Activated CD4-positive, alpha-beta memory T cell treated with anti-CD3 and anti-CD28 coated beads, Interleukin-2, amount 10 ng/mL, durations not matched to agents 7 days and 5 days (primary cell): ENCODE measurements at regions not wholly inside any gene's neighbourhood (a gene's known extent, or its start where the extent isn't known, plus 50 kb on each side); places are given as distances from the start of the nearest gene placed in this dataset.

ENCODE experiments used
- CTCF ChIA-PET: fragments of 350-600 bp; sonication (Branson Sonifier 250); formaldehyde crosslinking; loops from one replicate; lab custom pipeline; 2021; ENCODE audit warnings: antibody characterized with exemption, inconsistent platforms; lab: Charles Lee
- POLR2A ChIA-PET: fragments of 350-600 bp; sonication (Branson Sonifier 250); formaldehyde crosslinking; loops from one replicate; lab custom pipeline; 2021; ENCODE audit warnings: antibody characterized with exemption; lab: Charles Lee
- DNase-seq: peaks from one replicate; pipeline ENCODE4 v3.0.0-alpha.2; 2020
- H3K27ac Mint-ChIP-seq: one replicate; pipeline ENCODE4 v1.8.0; 2021; ENCODE audit warnings: mild to moderate bottlenecking, mixed read lengths
- H3K27me3 Mint-ChIP-seq: one replicate; pipeline ENCODE4 v1.8.0; 2021; ENCODE audit warnings: mixed read lengths
- H3K36me3 Mint-ChIP-seq: one replicate; pipeline ENCODE4 v1.8.0; 2021; ENCODE audit warnings: low read depth, mixed read lengths
- H3K4me1 Mint-ChIP-seq: one replicate; pipeline ENCODE4 v1.8.0; 2021; ENCODE audit warnings: mixed read lengths
- H3K4me3 Mint-ChIP-seq: one replicate; pipeline ENCODE4 v1.8.0; 2021; ENCODE audit warnings: mild to moderate bottlenecking, mixed read lengths
- H3K9me3 Mint-ChIP-seq: one replicate; pipeline ENCODE4 v1.8.0; 2021; ENCODE audit warnings: mixed read lengths

- Mint-ChIP-seq H3K9me3 (peaks cover 7% of the 10 kb centered on the region), H3K4me3 (no peak overlapping the region), H3K27me3 (no peaks in the 10 kb centered on the region), H3K36me3 (no peaks in the 10 kb centered on the region), H3K4me1 (no peaks in the 10 kb centered on the region), H3K27ac (no peak overlapping the region)
- POLR2A ChIA-PET: no interaction called here
- DNase-seq: no peak
- CTCF ChIA-PET: no interaction called here
Observed at GRCh38 chr5:106195679-106196474, 1474.9 kb downstream of the EFNA5 start.

GRCh38 chr5:106189121-106189809 is 1481.5 kb downstream of the EFNA5 start:
- ChIA-PET POLR2A (no interaction called here), CTCF (no interaction called here)
- H3K27me3 Mint-ChIP-seq: no peaks in the 10 kb centered on the region
- no peaks in the 10 kb centered on the region for H3K4me1 Mint-ChIP-seq
- no peak for DNase-seq
- H3K9me3 Mint-ChIP-seq: peaks cover 5% of the 10 kb centered on the region
- H3K36me3 Mint-ChIP-seq: no peaks in the 10 kb centered on the region
- no peak overlapping the region for H3K4me3 Mint-ChIP-seq
- no peak overlapping the region for H3K27ac Mint-ChIP-seq

DNA sequence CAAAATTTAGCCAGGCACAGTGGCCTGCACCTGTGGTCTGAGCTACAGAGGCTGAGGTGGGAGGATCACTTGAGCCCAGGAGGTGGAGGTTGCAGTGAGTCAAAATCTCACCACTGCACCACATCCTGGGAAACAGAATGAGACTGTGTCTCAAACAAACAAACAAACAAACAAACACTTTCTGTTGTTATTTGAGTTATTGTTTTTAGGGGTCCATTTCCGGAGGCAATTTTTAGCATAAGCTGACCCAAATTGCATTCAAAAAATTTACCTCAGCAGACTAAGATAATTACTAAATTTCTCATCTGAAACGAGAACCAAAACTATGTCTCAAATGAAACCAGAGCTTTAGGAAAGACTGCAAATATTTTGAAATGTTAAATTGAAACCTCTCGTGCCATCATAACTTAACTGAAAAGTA is 1485.1 kb downstream of the EFNA5 start:
- H3K27me3 Mint-ChIP-seq: no peaks in the 10 kb centered on the region
- CTCF ChIA-PET: no interaction called here
- POLR2A ChIA-PET: no interaction called here
- no peak for DNase-seq
- H3K4me3 Mint-ChIP-seq: no peak overlapping the region
- H3K9me3 Mint-ChIP-seq: peaks cover 2% of the 10 kb centered on the region
- H3K27ac Mint-ChIP-seq: no peak overlapping the region
- no peaks in the 10 kb centered on the region for H3K4me1 Mint-ChIP-seq
- H3K36me3 Mint-ChIP-seq: no peaks in the 10 kb centered on the region

DNA sequence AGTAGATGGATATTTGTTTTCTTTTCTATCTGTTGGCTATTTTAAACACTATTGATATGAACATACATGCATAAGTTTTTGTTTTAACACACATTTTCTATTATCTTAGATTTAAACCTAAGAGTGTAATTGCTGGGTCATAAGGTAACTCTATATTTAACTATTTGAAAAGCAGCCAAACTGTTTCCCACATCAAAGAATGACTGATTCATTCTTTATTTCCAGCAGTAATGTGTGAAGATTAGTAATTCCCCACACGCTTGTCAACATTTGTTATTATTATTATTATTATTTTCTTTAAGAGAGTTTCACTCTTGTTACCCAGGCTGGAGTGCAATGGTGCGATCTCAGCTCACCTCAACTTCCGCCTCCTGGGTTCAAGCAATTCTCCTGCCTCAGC is 1495.8 kb downstream of the EFNA5 start:
- Mint-ChIP-seq H3K4me1 (no peaks in the 10 kb centered on the region), H3K4me3 (no peak overlapping the region), H3K36me3 (no peaks in the 10 kb centered on the region), H3K27me3 (no peaks in the 10 kb centered on the region), H3K9me3 (no peaks in the 10 kb centered on the region), H3K27ac (no peak overlapping the region)
- no peak for DNase-seq
- POLR2A ChIA-PET: no interaction called here
- CTCF ChIA-PET: no interaction called here

GRCh38 chr5:106172681-106173532 is 1497.8 kb downstream of the EFNA5 start:
- CTCF ChIA-PET: no interaction called here
- Mint-ChIP-seq H3K27me3 (no peaks in the 10 kb centered on the region), H3K4me1 (no peaks in the 10 kb centered on the region), H3K4me3 (no peak overlapping the region), H3K36me3 (no peaks in the 10 kb centered on the region), H3K27ac (no peak overlapping the region), H3K9me3 (no peaks in the 10 kb centered on the region)
- no peak for DNase-seq
- POLR2A ChIA-PET: no interaction called here

GRCh38 chr5:106171708-106172107 is 1499.0 kb downstream of the EFNA5 start:
- DNase-seq: no peak
- no peaks in the 10 kb centered on the region for H3K36me3 Mint-ChIP-seq
- H3K4me3 Mint-ChIP-seq: no peak overlapping the region
- POLR2A ChIA-PET: no interaction called here
- no peak overlapping the region for H3K27ac Mint-ChIP-seq
- no peaks in the 10 kb centered on the region for H3K27me3 Mint-ChIP-seq
- H3K9me3 Mint-ChIP-seq: no peaks in the 10 kb centered on the region
- no peaks in the 10 kb centered on the region for H3K4me1 Mint-ChIP-seq
- CTCF ChIA-PET: no interaction called here

- no peaks in the 10 kb centered on the region for H3K36me3 Mint-ChIP-seq
- ChIA-PET CTCF (no interaction called here), POLR2A (no interaction called here)
- H3K27ac Mint-ChIP-seq: no peak overlapping the region
- no peaks in the 10 kb centered on the region for H3K27me3 Mint-ChIP-seq
- no peaks in the 10 kb centered on the region for H3K9me3 Mint-ChIP-seq
- DNase-seq: no peak
- no peaks in the 10 kb centered on the region for H3K4me1 Mint-ChIP-seq
- H3K4me3 Mint-ChIP-seq: no peak overlapping the region
Observed at GRCh38 chr5:106171132-106171531, 1499.6 kb downstream of the EFNA5 start.

DNA sequence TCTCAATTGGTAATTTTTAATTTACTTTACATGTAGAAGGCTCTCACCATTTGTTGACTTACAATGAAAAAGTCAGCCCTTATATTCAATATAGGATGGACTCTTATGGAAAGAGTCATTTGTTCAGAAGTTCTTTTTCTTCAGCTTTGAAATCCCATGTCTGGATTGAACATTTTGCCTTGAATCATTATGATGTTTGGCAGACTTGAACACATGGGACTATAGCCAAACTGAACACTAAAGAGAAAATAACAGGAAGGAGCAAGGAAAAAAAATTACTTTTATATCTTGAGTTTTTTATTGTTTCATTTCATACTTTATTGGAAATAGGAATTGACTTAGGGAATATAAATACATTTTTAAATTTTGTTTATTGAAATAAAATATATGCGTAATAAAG is 1503.0 kb downstream of the EFNA5 start:
- no peak overlapping the region for H3K27ac Mint-ChIP-seq
- no peaks in the 10 kb centered on the region for H3K4me1 Mint-ChIP-seq
- no peak overlapping the region for H3K4me3 Mint-ChIP-seq
- no peak for DNase-seq
- H3K36me3 Mint-ChIP-seq: no peaks in the 10 kb centered on the region
- ChIA-PET CTCF (no interaction called here), POLR2A (no interaction called here)
- H3K27me3 Mint-ChIP-seq: no peaks in the 10 kb centered on the region
- H3K9me3 Mint-ChIP-seq: no peaks in the 10 kb centered on the region

DNA sequence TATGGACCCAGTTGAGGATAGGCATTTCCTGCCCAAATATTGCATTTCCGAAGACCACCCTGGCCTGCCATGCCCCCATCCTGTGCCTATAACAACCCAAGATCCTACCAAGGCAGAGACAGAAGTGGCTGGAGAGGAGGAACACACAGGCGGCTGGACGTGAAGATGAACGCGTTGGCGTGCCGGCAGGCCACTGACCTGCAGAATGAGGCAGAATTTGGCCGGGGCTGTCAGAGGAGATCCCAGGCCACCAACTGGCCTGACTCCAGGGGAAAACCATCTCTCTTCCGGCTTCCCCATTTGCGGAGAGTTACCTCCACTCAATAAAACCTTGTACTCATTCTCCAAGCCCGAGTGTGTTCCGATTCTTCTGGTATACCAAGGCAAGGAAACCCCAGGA is 1507.5 kb downstream of the EFNA5 start:
- DNase-seq: no peak
- H3K36me3 Mint-ChIP-seq: no peaks in the 10 kb centered on the region
- POLR2A ChIA-PET: no interaction called here
- CTCF ChIA-PET: no interaction called here
- H3K4me3 Mint-ChIP-seq: no peak overlapping the region
- H3K4me1 Mint-ChIP-seq: no peaks in the 10 kb centered on the region
- H3K9me3 Mint-ChIP-seq: peaks cover 2% of the 10 kb centered on the region
- no peak overlapping the region for H3K27ac Mint-ChIP-seq
- H3K27me3 Mint-ChIP-seq: no peaks in the 10 kb centered on the region

DNA sequence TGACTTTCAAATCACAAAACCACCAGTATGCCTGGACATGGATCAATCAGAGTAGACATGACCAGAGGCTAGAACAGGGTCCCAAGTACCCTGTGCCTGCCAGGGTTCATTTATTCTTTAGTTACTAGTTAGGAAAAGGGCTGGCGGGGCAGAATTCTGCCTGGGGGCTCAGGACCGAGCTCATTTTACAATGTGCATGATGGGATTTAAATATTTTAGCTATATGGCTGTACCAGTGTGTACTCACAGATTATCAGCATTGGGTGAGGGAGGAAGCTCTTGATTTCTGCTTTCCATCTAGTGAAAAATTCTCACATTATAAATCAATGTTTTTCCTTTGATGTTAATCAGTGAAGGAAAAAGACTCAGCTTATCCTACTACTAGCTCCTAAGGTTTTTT is 1511.1 kb downstream of the EFNA5 start:
- ChIA-PET CTCF (no interaction called here), POLR2A (no interaction called here)
- no peak overlapping the region for H3K27ac Mint-ChIP-seq
- no peak overlapping the region for H3K4me3 Mint-ChIP-seq
- no peaks in the 10 kb centered on the region for H3K4me1 Mint-ChIP-seq
- no peaks in the 10 kb centered on the region for H3K27me3 Mint-ChIP-seq
- H3K36me3 Mint-ChIP-seq: no peaks in the 10 kb centered on the region
- DNase-seq: no peak
- H3K9me3 Mint-ChIP-seq: peaks cover 6% of the 10 kb centered on the region

DNA sequence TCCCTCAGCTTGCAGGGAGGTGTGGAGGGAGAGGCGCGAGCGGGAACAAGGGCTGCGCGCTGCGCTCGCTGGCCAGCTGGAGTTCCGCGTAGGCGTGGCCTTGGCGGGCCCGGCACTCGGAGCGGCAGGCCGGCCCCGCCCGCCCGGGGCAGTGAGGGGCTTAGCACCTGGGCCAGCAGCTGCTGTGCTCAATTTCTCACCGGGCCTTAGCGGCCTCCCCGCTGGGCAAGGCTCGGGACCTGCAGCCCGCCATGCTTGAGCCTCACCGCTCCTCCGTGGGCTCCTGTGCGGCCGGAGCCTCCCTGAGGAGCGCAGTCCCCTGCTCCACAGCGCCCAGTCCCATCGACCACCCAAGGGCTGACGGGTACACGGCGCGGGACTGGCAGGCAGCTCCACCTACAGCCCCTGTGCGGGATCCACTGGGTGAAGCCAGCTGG is 1516.4 kb downstream of the EFNA5 start:
- Mint-ChIP-seq H3K4me1 (no peaks in the 10 kb centered on the region), H3K27me3 (no peaks in the 10 kb centered on the region), H3K4me3 (no peak overlapping the region), H3K9me3 (peaks cover 15% of the 10 kb centered on the region), H3K27ac (no peak overlapping the region), H3K36me3 (no peaks in the 10 kb centered on the region)
- no peak for DNase-seq
- CTCF ChIA-PET: no interaction called here
- POLR2A ChIA-PET: no interaction called here

DNA sequence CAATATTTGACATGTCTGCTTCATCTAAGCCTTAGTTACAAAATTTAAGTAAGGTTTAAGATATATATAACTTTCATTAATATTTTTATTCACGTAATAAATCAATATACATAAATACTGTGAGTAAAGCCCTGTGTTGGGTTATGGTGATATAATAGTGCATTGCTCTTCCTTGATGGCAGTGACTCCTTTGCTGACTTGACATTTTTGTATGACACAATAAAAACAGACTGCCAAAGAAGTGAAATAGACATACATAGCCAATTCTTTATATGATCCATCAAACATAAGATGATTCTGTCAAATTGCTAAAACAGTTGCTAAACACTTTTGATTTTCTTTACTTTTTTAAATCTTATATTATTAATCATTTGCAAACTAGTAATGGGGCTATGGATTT is 1518.2 kb downstream of the EFNA5 start:
- no peaks in the 10 kb centered on the region for H3K27me3 Mint-ChIP-seq
- POLR2A ChIA-PET: no interaction called here

GRCh38 chr5:106142116-106142515 is 1528.6 kb downstream of the EFNA5 start:
- Mint-ChIP-seq H3K4me3 (no peak overlapping the region), H3K27me3 (no peaks in the 10 kb centered on the region), H3K4me1 (no peaks in the 10 kb centered on the region), H3K9me3 (peaks cover 5% of the 10 kb centered on the region), H3K27ac (no peak overlapping the region), H3K36me3 (no peaks in the 10 kb centered on the region)
- no peak for DNase-seq
- POLR2A ChIA-PET: no interaction called here
- CTCF ChIA-PET: no interaction called here

More for the DNA sequence above, 1518.2 kb downstream of the EFNA5 start:
- DNase-seq: no peak
- Mint-ChIP-seq H3K4me3 (no peak overlapping the region), H3K27ac (no peak overlapping the region), H3K36me3 (no peaks in the 10 kb centered on the region), H3K9me3 (peaks cover 15% of the 10 kb centered on the region), H3K4me1 (no peaks in the 10 kb centered on the region)
- CTCF ChIA-PET: no interaction called here
